ENCODE measurements at regions not wholly inside any gene's neighbourhood (a gene's known extent, or its start where the extent isn't known, plus 50 kb on each side); places are given as distances from the start of the nearest gene placed in this dataset.

DNA sequence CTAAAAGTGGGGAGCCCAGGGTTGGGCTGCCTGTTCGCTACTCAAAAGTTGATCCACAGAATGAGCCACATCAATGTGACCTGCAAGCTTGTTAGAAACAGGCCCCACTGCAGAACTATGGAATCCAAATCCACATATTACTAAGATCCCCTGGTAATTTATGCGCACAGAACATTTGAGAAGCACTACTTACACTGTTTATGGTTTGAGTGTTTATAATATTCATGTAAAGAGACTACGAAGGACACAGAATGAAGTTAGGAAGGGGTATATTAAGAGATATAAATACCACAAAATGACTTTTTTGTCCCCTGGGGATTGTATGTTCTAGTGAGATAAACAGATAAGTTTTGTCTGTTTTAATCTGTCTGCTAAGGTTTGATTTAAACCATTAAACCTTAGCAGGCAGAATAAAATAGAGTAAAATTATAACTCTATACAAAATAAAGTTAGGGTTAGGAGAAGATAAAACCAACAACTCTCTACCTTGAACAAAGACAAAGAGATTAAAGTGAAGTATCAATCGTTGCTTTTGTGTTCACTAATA lies 666.9 kb upstream of the SOX9 start:
- H3K4me2 ChIP-seq (ENCODE audit: insufficient read depth, low read length): no peak overlapping the region
- H3K4me3 ChIP-seq (replicated peaks in 1 of 3; ENCODE audit: insufficient read depth in 1 of 3, low read depth in 1 of 3, low read length in 3 of 3): no peak overlapping the region
- no peaks in the 10 kb centered on the region for H3K36me3 ChIP-seq (ENCODE audit: control insufficient read depth in 2 of 2, extremely low read depth in 1 of 2, insufficient read depth in 2 of 2, low read length in 2 of 2)
- H3K27me3 ChIP-seq (ENCODE audit: control insufficient read depth in 2 of 2, insufficient read depth in 2 of 2, low read length in 2 of 2): no peaks in the 10 kb centered on the region
- no peak for FAIRE-seq
- H3K9me3 ChIP-seq (replicated peaks; ENCODE audit: control insufficient read depth, insufficient read depth, low read length): peaks cover 2% of the 10 kb centered on the region
- H2AFZ ChIP-seq (ENCODE audit: low read depth, low read length): no peak overlapping the region
- no peak overlapping the region for H3K9ac ChIP-seq (replicated peaks; ENCODE audit: extremely low read depth, insufficient read depth, low read length)
- H4K20me1 ChIP-seq (replicated peaks; ENCODE audit: control insufficient read depth, extremely low read depth, insufficient read depth, low read length): no peaks in the 10 kb centered on the region
- TF ChIP-seq POLR2A (IDR thresholded peaks at IDR 0.05; ENCODE audit: low read depth, low read length) (no peak), EZH2 (IDR thresholded peaks at IDR 0.05; ENCODE audit: borderline replicate concordance, low read depth, low read length, severe bottlenecking) (no peak), JUN (IDR thresholded peaks at IDR 0.05; ENCODE audit: borderline replicate concordance, insufficient read depth, insufficient read length, low read depth) (no peak), MYC (IDR thresholded peaks at IDR 0.05; ENCODE audit: low read depth, low read length) (no peak), POLR2AphosphoS5 (IDR thresholded peaks at IDR 0.05; ENCODE audit: insufficient read depth, low read depth, low read length) (no peak), GATA2 (IDR thresholded peaks at IDR 0.05; ENCODE audit: insufficient read depth, insufficient read length, low read depth, low read length) (no peak), FOS (IDR thresholded peaks at IDR 0.05; ENCODE audit: borderline replicate concordance, insufficient read depth, low read length) (no peak)
- TF ChIP-seq, protein P1, sequence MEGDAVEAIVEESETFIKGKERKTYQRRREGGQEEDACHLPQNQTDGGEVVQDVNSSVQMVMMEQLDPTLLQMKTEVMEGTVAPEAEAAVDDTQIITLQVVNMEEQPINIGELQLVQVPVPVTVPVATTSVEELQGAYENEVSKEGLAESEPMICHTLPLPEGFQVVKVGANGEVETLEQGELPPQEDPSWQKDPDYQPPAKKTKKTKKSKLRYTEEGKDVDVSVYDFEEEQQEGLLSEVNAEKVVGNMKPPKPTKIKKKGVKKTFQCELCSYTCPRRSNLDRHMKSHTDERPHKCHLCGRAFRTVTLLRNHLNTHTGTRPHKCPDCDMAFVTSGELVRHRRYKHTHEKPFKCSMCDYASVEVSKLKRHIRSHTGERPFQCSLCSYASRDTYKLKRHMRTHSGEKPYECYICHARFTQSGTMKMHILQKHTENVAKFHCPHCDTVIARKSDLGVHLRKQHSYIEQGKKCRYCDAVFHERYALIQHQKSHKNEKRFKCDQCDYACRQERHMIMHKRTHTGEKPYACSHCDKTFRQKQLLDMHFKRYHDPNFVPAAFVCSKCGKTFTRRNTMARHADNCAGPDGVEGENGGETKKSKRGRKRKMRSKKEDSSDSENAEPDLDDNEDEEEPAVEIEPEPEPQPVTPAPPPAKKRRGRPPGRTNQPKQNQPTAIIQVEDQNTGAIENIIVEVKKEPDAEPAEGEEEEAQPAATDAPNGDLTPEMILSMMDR (IDR thresholded peaks at IDR 0.05; ENCODE audit: extremely low read depth in 1 of 2, insufficient read depth in 1 of 2, low read depth in 1 of 2, low read length in 2 of 2): no peak
- TF ChIP-seq, protein P2, sequence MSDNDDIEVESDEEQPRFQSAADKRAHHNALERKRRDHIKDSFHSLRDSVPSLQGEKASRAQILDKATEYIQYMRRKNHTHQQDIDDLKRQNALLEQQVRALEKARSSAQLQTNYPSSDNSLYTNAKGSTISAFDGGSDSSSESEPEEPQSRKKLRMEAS (IDR thresholded peaks at IDR 0.05; ENCODE audit: insufficient read depth, insufficient read length): no peak
- no peaks in the 10 kb centered on the region for H3K4me1 ChIP-seq (ENCODE audit: control insufficient read depth, extremely low read depth, insufficient read depth, low read length)
- POLR2A ChIA-PET: no interaction called here
- H3K27ac ChIP-seq (ENCODE audit: insufficient read depth, low read depth, low read length): no peak overlapping the region
- no peaks in the 10 kb centered on the region for H3K79me2 ChIP-seq (ENCODE audit: control insufficient read depth, insufficient read depth, low read length)
- CTCF ChIA-PET: no interaction called here
- DNase-seq (ENCODE audit: low read depth, low spot score): no peak
- no TSS peak for BruUV-seq (replicated peaks)
- H3K9me1 ChIP-seq (replicated peaks; ENCODE audit: control insufficient read depth, extremely low read depth, insufficient read depth, low read length): no peaks in the 10 kb centered on the region
- intact Hi-C loops (cut with micrococcal nuclease) (loop anchor here (5.0 kb wide), 1 partner anchor 1037 kb away; no protein-coding TSS in a partner anchor), dilution Hi-C loops (cut with MboI; ENCODE audit: extremely low pct_ligation_motif_present, low sequenced_read_pairs) (no loop called here)

All from endothelial cell of umbilical vein (primary cell).